Right lobe of liver (tissue), 4 donors: ENCODE measurements at regions not wholly inside any gene's neighbourhood (a gene's known extent, or its start where the extent isn't known, plus 50 kb on each side); places are given as distances from the start of the nearest gene placed in this dataset.

Experiments used
- CTCF ChIP-seq, 4 donors: fragments of 200-600 bp in 3 of 4; fragments of 450-650 bp in 1 of 4; IDR thresholded peaks; one replicate each; pipeline versions ENCODE4 v1.5.1 to v1.8.0; 2016 to 2022; ENCODE audit warnings: antibody characterized with exemption in 4 of 4, mild to moderate bottlenecking in 2 of 4
- POLR2A ChIP-seq: fragments of 450-650 bp; IDR thresholded peaks from one replicate; pipeline ENCODE4 v1.6.1; 2017; ENCODE audit warnings: antibody characterized with exemption, mild to moderate bottlenecking
- donor health status: DM: no; HTN: no; CAD: no.
- donor health status: DM: no; HTN: no; CAD: no.
- donor health status: DM: no; HTN: yes; CAD: no.

- TF ChIP-seq POLR2A (no peak), CTCF (IDR thresholded peaks at IDR 0.05) (no peak)
Observed at GRCh38 chr2:109681633-109682380, 67.6 kb downstream of the SOWAHC start.
